PC-9 (cell line): ENCODE measurements at regions not wholly inside any gene's neighbourhood (a gene's known extent, or its start where the extent isn't known, plus 50 kb on each side); places are given as distances from the start of the nearest gene placed in this dataset.

Source experiments
- EZH2 ChIP-seq: fragments of 200-600 bp; sonication (generic); IDR thresholded peaks from 2 replicates; pipeline ENCODE4 v1.8.0; 2017; ENCODE audit warnings: antibody characterized with exemption, low read depth
- TF ChIP-seq, protein P1 (sequence below): fragments of 200-600 bp; sonication (generic); conservative IDR thresholded peaks from 2 replicates; pipeline ENCODE4 v1.6.1; 2017; ENCODE audit warnings: mixed run types, antibody characterized with exemption, mild to moderate bottlenecking, moderate library complexity

DNA sequence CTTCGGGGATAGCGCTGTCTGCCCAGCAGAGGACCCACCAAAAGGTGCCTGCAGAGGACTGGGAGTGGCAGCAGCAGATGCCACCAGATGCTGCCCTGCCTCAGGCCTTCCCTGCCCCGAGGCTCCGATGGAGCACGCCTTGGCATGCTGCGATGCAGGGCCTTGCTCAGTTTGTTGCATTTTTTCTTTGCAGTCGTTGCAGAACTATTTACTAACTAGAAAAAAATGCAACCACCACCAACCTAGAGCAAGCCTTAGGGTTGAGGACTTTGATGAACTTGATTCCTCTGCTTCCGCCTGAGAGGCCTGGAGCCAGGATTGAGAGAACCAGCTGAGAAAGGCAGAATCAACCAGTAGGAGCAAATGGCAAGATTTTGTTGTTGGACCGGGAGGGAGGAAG, 585.6 kb upstream of the MKI67 start:
- TF ChIP-seq, protein P1, sequence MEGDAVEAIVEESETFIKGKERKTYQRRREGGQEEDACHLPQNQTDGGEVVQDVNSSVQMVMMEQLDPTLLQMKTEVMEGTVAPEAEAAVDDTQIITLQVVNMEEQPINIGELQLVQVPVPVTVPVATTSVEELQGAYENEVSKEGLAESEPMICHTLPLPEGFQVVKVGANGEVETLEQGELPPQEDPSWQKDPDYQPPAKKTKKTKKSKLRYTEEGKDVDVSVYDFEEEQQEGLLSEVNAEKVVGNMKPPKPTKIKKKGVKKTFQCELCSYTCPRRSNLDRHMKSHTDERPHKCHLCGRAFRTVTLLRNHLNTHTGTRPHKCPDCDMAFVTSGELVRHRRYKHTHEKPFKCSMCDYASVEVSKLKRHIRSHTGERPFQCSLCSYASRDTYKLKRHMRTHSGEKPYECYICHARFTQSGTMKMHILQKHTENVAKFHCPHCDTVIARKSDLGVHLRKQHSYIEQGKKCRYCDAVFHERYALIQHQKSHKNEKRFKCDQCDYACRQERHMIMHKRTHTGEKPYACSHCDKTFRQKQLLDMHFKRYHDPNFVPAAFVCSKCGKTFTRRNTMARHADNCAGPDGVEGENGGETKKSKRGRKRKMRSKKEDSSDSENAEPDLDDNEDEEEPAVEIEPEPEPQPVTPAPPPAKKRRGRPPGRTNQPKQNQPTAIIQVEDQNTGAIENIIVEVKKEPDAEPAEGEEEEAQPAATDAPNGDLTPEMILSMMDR: no peak
- TF ChIP-seq EZH2: no peak
